IMR-90 (cell line): ENCODE measurements at regions not wholly inside any gene's neighbourhood (a gene's known extent, or its start where the extent isn't known, plus 50 kb on each side); places are given as distances from the start of the nearest gene placed in this dataset.

Experiments
- BHLHE40 ChIP-seq: fragments of 150-350 bp; IDR thresholded peaks from 2 replicates; pipeline ENCODE4 v1.6.1; 2016; ENCODE audit warnings: mild to moderate bottlenecking, low read depth, low read length
- CTCF ChIP-seq: conservative IDR thresholded peaks from 2 replicates; pipeline ENCODE4 v1.5.1; 2012; ENCODE audit warnings: mild to moderate bottlenecking, low read depth, low read length, improper control_type of control experiment
- FOS ChIP-seq: fragments of 150-350 bp; IDR thresholded peaks from 2 replicates; pipeline ENCODE4 v1.6.1; 2016; ENCODE audit warnings: low read depth, low read length
- MAFK ChIP-seq: IDR thresholded peaks from 2 replicates; pipeline ENCODE4 v1.6.1; 2012; ENCODE audit warnings: low read depth, low read length, improper control_type of control experiment
- POLR2A ChIP-seq: IDR thresholded peaks from 2 replicates; pipeline ENCODE4 v1.6.1; 2012; ENCODE audit warnings: mild to moderate bottlenecking, low read depth, low read length

GRCh38 chr18:29034113-29034856 is 857.4 kb upstream of the CDH2 start:
- TF ChIP-seq CTCF: no peak
- TF ChIP-seq BHLHE40: no peak
- no peak for TF ChIP-seq POLR2A
- no peak for TF ChIP-seq MAFK
- TF ChIP-seq FOS: no peak
